ENCODE measurements at regions not wholly inside any gene's neighbourhood (a gene's known extent, or its start where the extent isn't known, plus 50 kb on each side); places are given as distances from the start of the nearest gene placed in this dataset.

DNA sequence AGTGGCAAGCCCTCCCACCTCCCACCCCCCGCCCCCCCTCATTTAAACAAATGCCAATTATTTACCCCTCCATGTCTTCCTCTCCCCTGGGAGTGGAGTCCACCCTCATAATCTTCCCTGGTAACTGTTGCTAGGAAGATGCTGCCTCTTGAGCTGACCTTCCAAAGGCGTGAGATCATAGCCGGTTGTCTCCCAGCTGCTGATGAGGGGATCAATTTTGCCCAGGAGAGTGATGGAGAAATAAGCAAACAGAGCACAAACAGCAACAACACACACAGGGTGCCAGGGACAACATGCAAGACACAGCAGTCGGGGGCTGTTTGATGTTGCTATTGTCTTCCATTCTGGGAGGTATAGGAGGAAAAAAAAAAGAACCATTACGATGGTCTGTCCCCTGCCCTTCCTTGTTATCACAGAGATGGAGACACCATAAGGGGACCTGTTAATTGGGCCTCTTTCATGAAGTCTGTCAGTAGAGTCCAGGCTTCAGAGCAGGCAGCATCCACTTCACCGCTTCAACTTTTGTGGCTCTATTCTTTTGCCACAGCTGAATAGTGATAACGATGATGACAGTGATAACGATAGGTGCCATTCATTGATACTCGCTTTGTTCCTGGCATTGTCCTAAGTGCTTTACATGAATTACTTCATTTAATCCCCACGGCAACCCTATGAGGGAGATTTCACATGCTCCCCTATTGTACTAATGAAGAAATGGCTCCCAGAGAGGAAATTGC is 76.9 kb upstream of the RGMA start:
- H3K4me3 Mint-ChIP-seq = no peak overlapping the region
- peaks cover 22% of the 10 kb centered on the region for H3K27me3 Mint-ChIP-seq
- no peaks in the 10 kb centered on the region for H3K36me3 Mint-ChIP-seq
- no peaks in the 10 kb centered on the region for H3K4me1 Mint-ChIP-seq
- H3K9me3 Mint-ChIP-seq = peaks cover 5% of the 10 kb centered on the region
- ATAC-seq = no peak
- no peak overlapping the region for H3K27ac Mint-ChIP-seq

DNA sequence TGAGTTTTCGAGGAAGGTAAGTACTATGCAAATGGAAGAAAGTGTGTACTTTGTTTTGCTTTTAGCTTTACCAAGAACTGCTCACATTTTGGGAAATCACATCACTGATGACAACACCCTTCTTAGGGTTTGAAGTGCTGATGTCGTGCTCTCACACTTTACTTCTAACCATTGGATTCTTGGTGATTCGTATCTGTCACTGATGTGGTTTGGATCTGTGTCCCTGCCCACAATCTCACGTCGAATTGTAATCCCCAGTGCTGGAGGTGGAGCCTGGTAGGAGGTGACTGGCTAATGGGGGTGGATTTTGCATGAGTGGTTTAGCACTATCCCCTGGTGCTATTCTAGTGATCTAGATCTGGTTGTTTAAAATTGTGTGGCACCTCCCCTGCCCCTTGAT is 75.4 kb upstream of the RGMA start:
- Mint-ChIP-seq H3K27me3 (peaks cover 21% of the 10 kb centered on the region), H3K4me1 (no peaks in the 10 kb centered on the region), H3K4me3 (no peak overlapping the region), H3K9me3 (peaks cover 5% of the 10 kb centered on the region), H3K36me3 (no peaks in the 10 kb centered on the region), H3K27ac (no peak overlapping the region)
- no peak for ATAC-seq

DNA sequence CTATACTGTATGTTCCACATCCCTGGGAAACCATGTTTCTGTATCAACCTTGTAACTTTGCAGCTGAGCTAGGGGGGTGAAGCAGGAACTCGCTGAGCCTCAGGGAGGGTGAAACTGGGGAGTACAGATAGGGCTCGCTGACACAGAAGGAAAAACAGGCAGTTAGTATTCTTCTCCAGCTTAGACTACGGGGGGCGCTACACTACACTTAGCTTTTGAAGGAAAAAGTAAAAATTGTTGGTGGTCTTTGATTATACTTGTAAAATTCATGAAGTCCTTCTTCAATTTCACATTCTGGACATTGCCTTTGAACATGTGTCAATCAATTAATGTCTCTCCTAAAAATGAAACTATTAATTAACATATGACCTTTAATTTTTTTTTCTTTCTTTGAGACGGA is 73.5 kb upstream of the RGMA start:
- H3K27me3 Mint-ChIP-seq = peaks cover 9% of the 10 kb centered on the region

DNA sequence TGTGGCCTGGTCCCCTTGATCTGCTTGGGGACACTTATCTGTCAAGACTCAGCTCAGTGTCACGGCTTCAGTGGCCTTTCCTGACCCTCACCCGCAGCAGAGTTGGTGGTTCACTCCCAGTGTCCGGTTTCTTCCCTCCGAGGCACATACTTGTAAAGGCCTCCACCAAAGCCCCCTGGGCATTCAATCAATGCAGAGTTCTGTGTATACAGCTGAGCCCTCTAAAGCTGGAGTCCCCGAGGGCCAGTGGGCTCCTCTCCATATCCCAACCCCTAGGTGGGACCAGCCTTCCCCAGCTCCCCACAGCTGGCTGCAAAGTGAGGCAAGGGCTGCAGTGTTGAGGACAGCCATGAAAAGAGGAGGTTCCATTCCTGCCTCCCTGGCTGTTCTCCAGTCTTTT is 70.9 kb upstream of the RGMA start:
- ATAC-seq = no peak
- no peak overlapping the region for H3K27ac Mint-ChIP-seq
- no peak overlapping the region for H3K4me3 Mint-ChIP-seq
- no peaks in the 10 kb centered on the region for H3K9me3 Mint-ChIP-seq
- H3K4me1 Mint-ChIP-seq = no peaks in the 10 kb centered on the region
- H3K27me3 Mint-ChIP-seq = peaks cover 6% of the 10 kb centered on the region
- H3K36me3 Mint-ChIP-seq = no peaks in the 10 kb centered on the region

More for the DNA sequence above, 73.5 kb upstream of the RGMA start:
- Mint-ChIP-seq H3K9me3 (no peaks in the 10 kb centered on the region), H3K4me3 (no peak overlapping the region), H3K36me3 (no peaks in the 10 kb centered on the region), H3K4me1 (no peaks in the 10 kb centered on the region), H3K27ac (no peak overlapping the region)
- ATAC-seq = no peak

DNA sequence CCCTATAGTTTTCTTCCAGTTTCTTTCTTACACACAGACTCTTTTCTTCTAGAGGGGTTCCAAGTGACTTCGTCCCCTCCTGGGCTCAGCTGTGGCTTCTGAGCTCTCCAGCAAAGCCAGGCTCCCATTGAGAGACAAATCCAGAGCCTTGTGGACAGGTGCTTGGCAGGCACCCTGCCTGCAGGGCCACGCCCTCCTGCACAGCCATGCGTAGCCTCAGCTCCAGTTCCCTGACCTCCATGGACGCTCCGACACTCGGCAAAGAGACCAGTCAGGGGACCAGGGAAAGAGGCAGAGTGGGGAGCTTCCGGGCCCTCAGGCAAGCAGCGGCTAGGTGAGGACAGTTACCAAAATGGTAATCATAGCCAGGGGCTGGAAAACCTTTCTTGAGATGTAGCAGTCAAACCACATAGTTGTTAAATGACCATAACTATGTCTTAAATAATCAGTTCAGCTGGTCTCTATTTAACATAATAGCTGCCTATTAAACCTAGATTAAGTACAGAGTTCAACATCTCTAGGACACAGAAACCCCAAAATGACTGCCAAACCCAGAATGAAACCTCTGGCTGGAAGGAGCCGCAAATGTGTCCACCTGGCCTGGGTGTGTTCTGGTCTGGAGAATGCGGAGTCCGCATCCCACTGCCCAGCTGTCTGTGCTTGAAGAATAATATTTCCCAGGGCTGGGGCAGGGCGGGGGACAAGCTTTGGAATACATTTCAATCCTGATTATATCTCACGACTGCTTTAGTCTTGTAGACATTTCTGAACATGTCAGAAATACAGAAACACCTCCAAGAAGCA is 69.3 kb upstream of the RGMA start:
- no peaks in the 10 kb centered on the region for H3K9me3 Mint-ChIP-seq
- ATAC-seq = no peak
- no peaks in the 10 kb centered on the region for H3K36me3 Mint-ChIP-seq
- H3K4me3 Mint-ChIP-seq = no peak overlapping the region
- peaks cover 2% of the 10 kb centered on the region for H3K27me3 Mint-ChIP-seq
- H3K27ac Mint-ChIP-seq = no peak overlapping the region
- no peaks in the 10 kb centered on the region for H3K4me1 Mint-ChIP-seq

DNA sequence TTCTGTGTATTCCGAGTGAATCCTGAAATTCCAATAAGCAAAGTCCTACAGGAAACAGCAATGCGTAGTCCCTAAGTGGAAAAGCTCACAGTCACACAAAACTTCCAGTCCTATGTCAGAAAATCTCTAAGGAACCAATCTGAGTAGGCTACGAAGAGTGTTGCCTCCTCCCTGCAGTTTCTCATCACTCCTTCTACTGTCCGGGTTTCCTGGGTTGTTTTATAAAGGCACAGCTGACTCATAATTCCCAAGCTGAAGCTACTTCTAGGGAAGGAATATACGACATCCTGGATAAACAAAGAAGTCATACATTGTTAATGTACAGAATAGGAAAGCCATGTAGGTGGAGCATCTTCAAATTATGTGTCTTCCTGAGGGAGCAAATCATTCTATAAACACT is 65.7 kb upstream of the RGMA start:
- Mint-ChIP-seq H3K4me1 (no peaks in the 10 kb centered on the region), H3K27ac (no peak overlapping the region), H3K9me3 (no peaks in the 10 kb centered on the region), H3K36me3 (no peaks in the 10 kb centered on the region), H3K4me3 (no peak overlapping the region), H3K27me3 (peaks cover 34% of the 10 kb centered on the region)
- no peak for ATAC-seq

DNA sequence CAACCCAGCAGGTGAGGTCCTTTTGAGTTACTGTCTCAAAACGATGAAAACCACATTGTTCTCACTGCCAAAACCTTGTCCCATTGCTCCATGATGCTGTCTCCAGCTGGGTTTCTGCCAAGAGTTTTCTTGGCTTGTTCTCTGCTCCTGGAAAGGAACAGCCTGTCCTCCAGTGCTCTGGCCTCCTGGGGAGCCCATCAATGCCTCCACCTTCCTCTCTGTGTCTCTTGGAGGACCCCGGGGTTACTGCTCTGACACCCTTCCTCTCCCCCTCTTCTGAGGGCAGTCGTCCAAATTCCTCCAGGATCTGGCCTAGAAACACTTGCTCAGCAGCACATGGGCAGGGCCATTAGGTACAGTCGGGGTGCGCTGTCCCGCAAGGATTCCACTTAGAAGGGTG is 63.9 kb upstream of the RGMA start:
- no peak overlapping the region for H3K27ac Mint-ChIP-seq
- no peaks in the 10 kb centered on the region for H3K36me3 Mint-ChIP-seq
- no peaks in the 10 kb centered on the region for H3K4me1 Mint-ChIP-seq
- no peak for ATAC-seq
- H3K9me3 Mint-ChIP-seq = no peaks in the 10 kb centered on the region
- peaks cover 34% of the 10 kb centered on the region for H3K27me3 Mint-ChIP-seq
- H3K4me3 Mint-ChIP-seq = no peak overlapping the region

DNA sequence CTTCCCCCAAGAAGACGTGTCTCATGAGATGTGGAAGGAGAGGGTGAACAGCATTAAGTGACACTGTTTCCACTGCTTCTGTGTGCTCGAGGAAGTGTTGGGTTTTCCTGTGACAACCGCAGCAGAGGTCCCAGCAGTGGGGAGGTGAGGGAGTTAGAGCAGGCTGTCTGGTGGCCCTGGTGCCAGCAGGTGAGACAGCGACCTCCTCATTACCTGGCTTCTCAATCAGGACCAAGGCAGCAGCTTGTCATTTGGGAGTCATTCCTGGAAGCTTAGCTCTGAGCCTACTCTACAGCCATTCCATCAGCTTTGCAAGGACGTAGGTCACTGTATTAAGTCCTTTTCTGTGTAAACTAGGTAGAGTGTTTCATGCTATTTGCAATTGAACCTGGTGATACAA is 63.3 kb upstream of the RGMA start:
- Mint-ChIP-seq H3K9me3 (no peaks in the 10 kb centered on the region), H3K36me3 (no peaks in the 10 kb centered on the region), H3K4me3 (no peak overlapping the region), H3K4me1 (no peaks in the 10 kb centered on the region), H3K27me3 (peaks cover 34% of the 10 kb centered on the region), H3K27ac (no peak overlapping the region)
- no peak for ATAC-seq

DNA sequence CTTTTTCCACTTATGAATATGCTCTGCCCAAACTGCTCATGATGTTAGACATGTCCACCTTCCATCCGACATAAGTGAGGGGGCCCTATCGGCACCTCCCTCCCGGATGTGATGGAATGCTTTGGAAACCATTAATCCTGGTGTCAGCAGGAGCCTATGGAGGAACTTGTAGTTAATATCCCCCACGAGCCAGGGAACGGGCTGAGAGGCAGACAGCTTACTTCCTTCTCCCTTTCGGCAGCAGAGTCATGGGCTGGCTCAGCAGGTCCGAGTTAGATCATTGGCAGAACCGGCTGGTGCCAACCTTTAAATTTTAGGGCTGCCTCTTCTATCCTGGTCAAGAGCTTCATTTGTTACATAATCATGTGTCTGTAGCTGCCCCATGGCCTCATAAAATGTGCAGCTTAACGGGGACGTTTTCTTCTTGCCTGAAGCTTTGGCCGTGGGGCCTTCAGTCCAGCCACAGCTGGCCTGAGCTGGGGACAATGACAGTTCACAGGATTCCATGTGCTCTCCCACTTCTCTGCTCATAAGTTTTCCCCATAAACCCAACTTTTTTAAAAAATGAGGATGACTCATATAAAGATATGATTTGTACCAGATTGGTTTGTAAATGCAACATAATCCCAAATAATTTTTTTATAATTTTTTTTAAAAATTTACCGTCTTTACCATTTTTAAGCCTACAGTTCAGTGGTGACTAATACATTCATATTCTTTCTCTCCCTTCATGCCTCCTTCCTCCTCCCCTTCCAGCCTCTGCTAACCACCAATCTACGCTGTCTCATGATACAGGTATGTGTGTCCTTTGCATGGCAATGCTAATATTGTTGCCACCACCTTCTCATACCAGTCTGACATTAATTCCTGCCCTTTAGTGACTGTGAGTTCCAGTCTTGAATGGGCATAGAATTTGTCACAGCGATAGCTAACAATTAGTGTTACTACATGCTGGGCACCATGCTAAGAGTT is 62.2 kb upstream of the RGMA start:
- H3K9me3 Mint-ChIP-seq = no peaks in the 10 kb centered on the region
- H3K36me3 Mint-ChIP-seq = no peaks in the 10 kb centered on the region
- H3K27me3 Mint-ChIP-seq = peaks cover 34% of the 10 kb centered on the region
- no peak for ATAC-seq
- H3K4me3 Mint-ChIP-seq = no peak overlapping the region
- no peaks in the 10 kb centered on the region for H3K4me1 Mint-ChIP-seq
- H3K27ac Mint-ChIP-seq = no peak overlapping the region

DNA sequence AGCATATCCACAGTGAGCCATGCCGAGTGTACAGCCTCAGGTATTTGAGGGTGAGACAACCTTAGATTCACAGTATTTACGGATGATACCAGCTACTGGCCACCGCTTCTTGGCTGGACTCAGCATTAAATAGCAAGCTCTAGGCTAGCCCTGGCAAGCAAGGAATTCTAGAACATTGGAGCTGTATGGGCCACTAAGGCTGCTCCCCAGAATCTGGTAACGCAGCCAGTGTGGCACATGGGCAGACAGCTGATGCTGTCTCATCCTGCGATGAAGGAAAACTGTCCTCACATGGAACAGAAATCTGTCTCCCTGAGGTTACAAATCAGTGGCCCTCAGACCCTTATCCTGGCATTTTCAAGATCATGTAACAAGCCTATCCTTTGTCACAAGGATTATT is 57.6 kb upstream of the RGMA start:
- no peak for ATAC-seq
- no peaks in the 10 kb centered on the region for H3K9me3 Mint-ChIP-seq
- no peaks in the 10 kb centered on the region for H3K36me3 Mint-ChIP-seq
- no peak overlapping the region for H3K4me3 Mint-ChIP-seq
- H3K27ac Mint-ChIP-seq = no peak overlapping the region
- no peaks in the 10 kb centered on the region for H3K4me1 Mint-ChIP-seq
- peaks cover 15% of the 10 kb centered on the region for H3K27me3 Mint-ChIP-seq

DNA sequence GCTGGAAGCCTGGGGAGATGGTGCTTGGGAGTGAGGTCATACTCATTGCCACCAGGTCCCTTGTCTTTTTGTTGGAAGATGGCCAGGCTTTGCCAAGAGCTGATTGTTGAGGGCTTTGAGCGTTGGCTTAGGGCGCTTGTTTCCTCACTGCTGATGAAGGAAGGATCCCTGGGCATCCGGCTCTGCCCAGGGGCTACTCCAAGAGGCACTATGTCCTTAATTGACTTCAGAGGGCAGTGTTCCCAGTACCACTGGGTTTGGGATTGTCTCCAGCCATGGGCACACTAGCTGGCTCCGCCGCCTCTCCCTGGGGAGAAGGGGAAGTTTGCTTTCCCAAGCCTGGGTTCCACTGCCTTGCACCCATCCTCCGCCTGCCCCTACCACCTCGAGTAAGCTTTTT is 57.2 kb upstream of the RGMA start:
- no peaks in the 10 kb centered on the region for H3K4me1 Mint-ChIP-seq
- no peaks in the 10 kb centered on the region for H3K36me3 Mint-ChIP-seq
- H3K9me3 Mint-ChIP-seq = no peaks in the 10 kb centered on the region
- ATAC-seq = no peak
- no peak overlapping the region for H3K27ac Mint-ChIP-seq
- peaks cover 11% of the 10 kb centered on the region for H3K27me3 Mint-ChIP-seq
- no peak overlapping the region for H3K4me3 Mint-ChIP-seq

DNA sequence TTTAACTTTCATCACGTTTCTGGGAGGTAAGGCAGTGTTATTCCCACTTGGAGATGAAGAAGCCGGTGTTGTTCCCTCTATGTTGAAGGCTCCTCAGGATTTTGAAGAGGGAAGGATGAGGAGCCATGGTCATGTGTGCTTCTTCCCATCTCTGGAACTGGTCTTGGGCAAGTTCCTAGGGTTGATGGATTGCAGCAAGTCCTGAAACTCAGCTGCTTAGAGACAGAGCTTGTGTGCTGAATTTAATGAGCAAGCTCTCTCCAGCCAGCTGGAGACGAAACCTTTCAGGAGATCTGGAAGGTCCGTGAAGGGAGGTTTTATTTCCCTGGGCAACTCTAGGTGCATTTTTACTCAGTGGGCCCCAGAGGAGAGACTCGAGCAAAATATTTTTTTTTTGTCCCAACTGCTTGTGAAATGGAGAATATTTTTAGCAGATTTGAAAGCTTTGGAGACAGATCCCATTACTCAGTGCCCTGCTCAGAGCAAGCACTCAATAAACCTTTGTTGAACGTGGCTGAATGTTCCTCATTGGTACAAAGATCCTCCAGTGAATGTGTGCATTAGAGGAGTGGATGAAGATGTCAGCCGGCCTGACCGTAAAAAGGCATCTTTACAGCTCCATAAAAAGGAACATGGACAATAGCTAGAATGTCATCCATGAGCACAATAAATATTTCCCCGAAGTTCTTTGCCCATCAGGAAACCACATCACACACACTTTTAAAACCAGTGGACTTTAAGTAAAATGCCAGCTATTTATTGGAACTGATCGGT is 55.6 kb upstream of the RGMA start:
- ATAC-seq = no peak
- no peaks in the 10 kb centered on the region for H3K4me1 Mint-ChIP-seq
- H3K4me3 Mint-ChIP-seq = no peak overlapping the region
- H3K9me3 Mint-ChIP-seq = no peaks in the 10 kb centered on the region
- no peaks in the 10 kb centered on the region for H3K27me3 Mint-ChIP-seq
- no peak overlapping the region for H3K27ac Mint-ChIP-seq
- H3K36me3 Mint-ChIP-seq = no peaks in the 10 kb centered on the region

DNA sequence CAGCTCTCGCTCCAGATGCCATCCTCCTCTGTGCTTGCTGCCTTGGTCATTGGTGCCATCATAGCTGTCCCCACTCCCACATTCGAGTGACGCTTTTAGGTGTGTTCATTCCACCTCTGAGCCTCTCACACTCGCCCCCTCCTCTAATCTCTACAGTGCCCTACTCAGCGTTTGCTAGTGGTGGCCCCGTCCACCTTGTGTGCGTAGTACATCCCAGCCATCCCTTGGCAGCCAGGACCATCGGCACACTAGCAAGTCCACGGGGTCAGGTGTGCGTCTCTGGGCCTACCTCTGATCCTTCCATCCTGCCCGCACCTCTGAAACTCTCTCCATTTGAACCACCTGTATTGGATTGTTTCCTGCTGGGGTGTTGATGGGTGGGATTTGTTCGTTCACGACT is 54.2 kb upstream of the RGMA start:
- Mint-ChIP-seq H3K9me3 (no peaks in the 10 kb centered on the region), H3K27me3 (no peaks in the 10 kb centered on the region)
- ATAC-seq = no peak

DNA sequence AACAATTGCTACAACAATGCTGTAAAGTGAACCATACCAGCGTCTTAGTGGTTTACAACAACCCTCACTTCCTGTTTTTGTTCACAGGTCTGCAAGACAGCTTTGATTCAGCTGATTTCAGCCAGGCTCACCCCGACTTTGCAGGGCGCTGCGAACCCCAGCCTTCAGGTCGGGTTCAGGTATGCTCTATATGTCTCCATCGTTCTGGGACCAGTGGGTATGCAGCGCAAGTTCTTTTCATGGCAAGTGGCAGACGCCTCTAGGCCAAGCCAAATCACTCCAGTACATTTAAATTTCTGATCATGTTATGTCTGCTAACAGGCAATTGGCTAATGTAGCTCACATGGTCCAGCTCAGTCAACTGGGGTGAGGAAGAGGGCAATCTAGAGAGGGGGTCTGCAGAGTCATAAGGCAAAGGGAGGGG is 52.4 kb upstream of the RGMA start:
- Mint-ChIP-seq H3K4me3 (no peak overlapping the region), H3K36me3 (no peaks in the 10 kb centered on the region), H3K9me3 (no peaks in the 10 kb centered on the region), H3K27ac (no peak overlapping the region), H3K27me3 (peaks cover 10% of the 10 kb centered on the region), H3K4me1 (no peaks in the 10 kb centered on the region)
- no peak for ATAC-seq

More for the DNA sequence above, 54.2 kb upstream of the RGMA start:
- no peaks in the 10 kb centered on the region for H3K36me3 Mint-ChIP-seq
- no peak overlapping the region for H3K27ac Mint-ChIP-seq
- no peak overlapping the region for H3K4me3 Mint-ChIP-seq
- H3K4me1 Mint-ChIP-seq = no peaks in the 10 kb centered on the region

DNA sequence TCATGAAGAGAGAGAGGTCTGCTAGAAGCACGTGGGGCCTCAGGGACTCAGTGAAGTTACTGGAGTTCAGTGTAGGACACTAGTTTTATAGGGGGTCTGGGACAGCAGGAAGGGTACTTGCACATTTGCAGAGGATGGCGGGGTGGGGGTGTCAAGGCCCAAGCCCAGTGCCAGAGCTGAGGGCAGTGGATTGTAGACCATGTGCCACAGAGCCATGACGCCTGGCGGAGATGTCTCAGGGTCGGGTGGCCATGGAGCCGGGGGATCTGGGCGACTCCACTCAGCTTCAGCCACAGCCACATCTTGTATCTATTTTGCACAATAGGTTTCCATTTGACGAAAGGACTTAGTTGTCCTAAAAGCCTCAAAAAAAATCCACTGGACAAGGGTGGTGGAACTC is 50.4 kb upstream of the RGMA start:
- H3K9me3 Mint-ChIP-seq = no peaks in the 10 kb centered on the region
- no peaks in the 10 kb centered on the region for H3K36me3 Mint-ChIP-seq
- ATAC-seq = peak; percentile 49
- H3K4me3 Mint-ChIP-seq = no peak overlapping the region
- H3K27me3 Mint-ChIP-seq = peaks cover 10% of the 10 kb centered on the region
- H3K4me1 Mint-ChIP-seq = no peaks in the 10 kb centered on the region
- no peak overlapping the region for H3K27ac Mint-ChIP-seq

Data from stimulated activated memory B cell treated with anti-CD40 and anti-IgM and Interleukin-4, amounts not matched to agents 10 μg/mL and 1 μg/mL and 100 μg/mL, for 72 hours (primary cell).